Nephron (organoid): ENCODE measurements at regions not wholly inside any gene's neighbourhood (a gene's known extent, or its start where the extent isn't known, plus 50 kb on each side); places are given as distances from the start of the nearest gene placed in this dataset.

Source experiments
- H3K27ac Mint-ChIP-seq, 3 experiments: 2 replicates each; pipeline ENCODE4 v1.8.0; 2020; ENCODE audit warnings: mixed read lengths in 3 of 3, mild to moderate bottlenecking in 2 of 3, moderate library complexity in 1 of 3
- H3K27me3 Mint-ChIP-seq: 2 replicates; pipeline ENCODE4 v1.8.0; 2021; ENCODE audit warnings: low read depth, mild to moderate bottlenecking, moderate library complexity, mixed read lengths
- H3K36me3 Mint-ChIP-seq: 2 replicates; pipeline ENCODE4 v1.8.0; 2020; ENCODE audit warnings: low read depth, mixed read lengths
- H3K4me1 Mint-ChIP-seq: 2 replicates; pipeline ENCODE4 v1.8.0; 2020; ENCODE audit warnings: mixed read lengths
- H3K4me3 Mint-ChIP-seq, 3 experiments: 2 replicates each; pipeline ENCODE4 v1.8.0; 2020; ENCODE audit warnings: mild to moderate bottlenecking in 3 of 3, mixed read lengths in 3 of 3, moderate library complexity in 2 of 3
- H3K9me3 Mint-ChIP-seq: 2 replicates; pipeline ENCODE4 v1.8.0; 2020; ENCODE audit warnings: mixed read lengths
- TF ChIP-seq, protein P1 (sequence below), 3 experiments: fragments of 200-600 bp; sonication (generic); IDR thresholded peaks; one replicate each; pipeline ENCODE4 v1.5.0; 2021; ENCODE audit warnings: antibody characterized with exemption in 3 of 3; ENCODE audit not compliant: unreplicated experiment in 3 of 3

DNA sequence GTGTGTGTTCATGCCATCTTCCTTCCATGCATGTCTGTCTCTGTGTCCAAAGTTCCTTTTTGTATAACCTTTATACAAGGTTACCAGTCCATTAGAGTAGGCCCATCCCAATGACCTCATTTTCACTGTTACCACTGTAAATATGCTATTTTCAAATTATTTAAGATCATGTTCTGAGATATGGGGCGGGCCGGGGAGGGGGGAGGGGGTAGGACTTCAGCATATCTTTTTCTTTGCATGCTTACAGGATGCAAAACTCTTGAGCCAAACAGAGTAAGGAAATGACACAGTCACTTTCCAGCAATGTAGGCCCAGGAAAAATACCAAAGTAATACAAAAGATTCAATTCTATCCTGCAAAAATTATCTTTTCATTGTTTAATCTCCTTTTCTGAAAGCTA is 124.1 kb upstream of the HNRNPA3 start:
- H3K36me3 Mint-ChIP-seq: no peaks in the 10 kb centered on the region
- H3K27me3 Mint-ChIP-seq: peaks cover 5% of the 10 kb centered on the region
- TF ChIP-seq, protein P1, sequence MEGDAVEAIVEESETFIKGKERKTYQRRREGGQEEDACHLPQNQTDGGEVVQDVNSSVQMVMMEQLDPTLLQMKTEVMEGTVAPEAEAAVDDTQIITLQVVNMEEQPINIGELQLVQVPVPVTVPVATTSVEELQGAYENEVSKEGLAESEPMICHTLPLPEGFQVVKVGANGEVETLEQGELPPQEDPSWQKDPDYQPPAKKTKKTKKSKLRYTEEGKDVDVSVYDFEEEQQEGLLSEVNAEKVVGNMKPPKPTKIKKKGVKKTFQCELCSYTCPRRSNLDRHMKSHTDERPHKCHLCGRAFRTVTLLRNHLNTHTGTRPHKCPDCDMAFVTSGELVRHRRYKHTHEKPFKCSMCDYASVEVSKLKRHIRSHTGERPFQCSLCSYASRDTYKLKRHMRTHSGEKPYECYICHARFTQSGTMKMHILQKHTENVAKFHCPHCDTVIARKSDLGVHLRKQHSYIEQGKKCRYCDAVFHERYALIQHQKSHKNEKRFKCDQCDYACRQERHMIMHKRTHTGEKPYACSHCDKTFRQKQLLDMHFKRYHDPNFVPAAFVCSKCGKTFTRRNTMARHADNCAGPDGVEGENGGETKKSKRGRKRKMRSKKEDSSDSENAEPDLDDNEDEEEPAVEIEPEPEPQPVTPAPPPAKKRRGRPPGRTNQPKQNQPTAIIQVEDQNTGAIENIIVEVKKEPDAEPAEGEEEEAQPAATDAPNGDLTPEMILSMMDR (IDR thresholded peaks at IDR 0.05; ENCODE audit: unreplicated experiment in 3 of 3): no peak
- H3K4me1 Mint-ChIP-seq: peaks cover 11% of the 10 kb centered on the region
- H3K27ac Mint-ChIP-seq: no peak overlapping the region
- H3K9me3 Mint-ChIP-seq: peaks cover 3% of the 10 kb centered on the region
- no peak overlapping the region for H3K4me3 Mint-ChIP-seq

DNA sequence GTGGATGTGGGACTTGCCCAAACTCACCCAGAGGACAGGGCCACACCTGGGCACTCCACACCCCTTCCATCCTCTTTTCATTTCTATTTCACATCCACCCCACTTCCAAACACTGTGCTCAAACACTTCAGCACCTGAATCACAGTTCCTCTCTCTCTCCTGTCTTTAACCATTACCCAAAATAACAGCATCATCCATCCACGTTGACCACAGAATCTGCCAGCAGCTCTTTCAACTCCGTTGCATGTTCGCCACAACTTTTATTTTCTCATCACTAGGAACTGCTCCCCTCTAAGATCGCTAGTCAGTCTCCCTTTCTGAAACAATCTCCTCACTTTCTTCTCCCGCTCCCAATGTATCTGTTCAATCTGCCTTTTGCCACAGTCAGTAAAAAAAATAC is 121.6 kb upstream of the HNRNPA3 start:
- H3K27ac Mint-ChIP-seq: no peak overlapping the region
- H3K27me3 Mint-ChIP-seq: peaks cover 5% of the 10 kb centered on the region
- no peaks in the 10 kb centered on the region for H3K36me3 Mint-ChIP-seq
- no peaks in the 10 kb centered on the region for H3K4me1 Mint-ChIP-seq
- TF ChIP-seq, protein P1 (IDR thresholded peaks at IDR 0.05; ENCODE audit: unreplicated experiment in 3 of 3): no peak
- H3K9me3 Mint-ChIP-seq: peaks cover 3% of the 10 kb centered on the region
- H3K4me3 Mint-ChIP-seq: no peak overlapping the region

DNA sequence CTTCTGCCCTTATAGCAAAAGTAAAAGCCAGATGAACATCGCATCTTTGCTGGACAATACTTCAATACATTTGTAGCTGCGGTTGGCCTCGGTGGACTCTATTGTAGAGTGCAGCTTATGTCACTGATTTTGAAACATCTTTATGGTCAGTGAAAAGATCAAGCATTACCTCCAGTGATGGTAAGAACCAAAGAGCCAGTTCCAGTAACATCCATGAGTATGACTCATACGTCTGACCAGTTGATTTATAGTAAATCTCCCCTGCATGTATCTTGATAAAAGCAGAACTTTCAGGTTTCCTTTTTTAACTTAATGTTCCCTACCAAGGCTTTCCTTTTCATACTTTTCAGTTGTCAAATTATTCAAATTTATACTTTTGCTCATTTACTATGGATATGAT is 119.2 kb upstream of the HNRNPA3 start:
- no peak overlapping the region for H3K27ac Mint-ChIP-seq
- H3K9me3 Mint-ChIP-seq: peaks cover 3% of the 10 kb centered on the region
- peaks cover 5% of the 10 kb centered on the region for H3K27me3 Mint-ChIP-seq
- H3K4me1 Mint-ChIP-seq: no peaks in the 10 kb centered on the region
- H3K4me3 Mint-ChIP-seq: no peak overlapping the region
- TF ChIP-seq, protein P1 (IDR thresholded peaks at IDR 0.05; ENCODE audit: unreplicated experiment in 3 of 3): no peak
- no peaks in the 10 kb centered on the region for H3K36me3 Mint-ChIP-seq

DNA sequence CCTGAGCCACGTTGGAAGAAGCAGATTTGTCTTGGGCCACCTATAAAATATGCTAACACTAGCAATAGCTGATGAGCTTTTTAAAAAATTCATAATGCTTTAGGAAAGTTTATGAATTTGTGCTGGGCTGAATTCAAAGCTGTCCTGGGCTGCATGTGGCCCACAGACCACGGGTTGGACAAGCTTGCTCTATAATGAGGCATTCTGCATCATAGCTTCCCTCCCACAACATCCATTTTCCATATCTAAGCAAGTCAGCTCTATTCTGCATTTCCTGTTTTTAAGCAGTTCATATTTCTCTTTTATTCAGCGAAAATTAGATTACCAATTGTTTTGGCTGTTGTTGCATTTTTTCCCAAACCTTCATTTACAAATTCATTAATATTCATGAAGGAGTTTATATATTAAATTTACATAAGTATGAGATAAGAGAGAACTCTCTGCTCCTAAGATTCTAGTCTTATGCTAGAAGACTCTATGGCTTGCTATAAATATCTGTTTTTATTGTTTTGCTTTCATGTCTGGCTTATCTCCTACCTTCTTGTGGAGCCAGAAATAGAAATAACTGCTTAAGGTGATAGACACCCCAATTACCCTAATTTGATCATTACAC is 114.5 kb upstream of the HNRNPA3 start:
- Mint-ChIP-seq H3K36me3 (peaks cover 4% of the 10 kb centered on the region), H3K27ac (peak overlapping the region in 2 of 3 experiments; percentile 64 to 76), H3K4me3 (no peak overlapping the region), H3K9me3 (peaks cover 18% of the 10 kb centered on the region), H3K4me1 (no peaks in the 10 kb centered on the region), H3K27me3 (peaks cover 4% of the 10 kb centered on the region)
- TF ChIP-seq, protein P1 (IDR thresholded peaks at IDR 0.05; ENCODE audit: unreplicated experiment in 3 of 3): no peak

DNA sequence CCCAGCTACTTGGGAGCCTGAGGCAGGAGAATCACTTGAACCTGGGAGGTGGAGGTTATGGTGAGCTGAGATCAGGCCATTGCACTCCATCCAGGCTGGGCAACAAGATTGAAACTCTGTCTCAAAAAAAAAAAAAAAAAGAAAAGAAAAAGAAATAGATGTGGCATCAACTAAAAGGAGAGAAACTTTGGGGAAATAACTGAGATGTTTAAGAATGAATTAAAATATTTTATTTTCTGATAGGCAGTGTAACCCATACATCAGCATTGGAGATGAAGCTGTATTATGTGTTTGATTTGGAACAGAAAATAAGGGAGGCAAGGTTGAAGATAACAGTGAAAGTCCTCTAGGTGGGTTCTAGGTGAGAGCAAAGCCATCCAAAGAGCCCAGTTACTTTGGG is 110.7 kb upstream of the HNRNPA3 start:
- H3K9me3 Mint-ChIP-seq: peaks cover 22% of the 10 kb centered on the region
- peaks cover 4% of the 10 kb centered on the region for H3K27me3 Mint-ChIP-seq
- H3K27ac Mint-ChIP-seq: no peak overlapping the region
- H3K36me3 Mint-ChIP-seq: peaks cover 4% of the 10 kb centered on the region
- H3K4me3 Mint-ChIP-seq: no peak overlapping the region
- H3K4me1 Mint-ChIP-seq: no peaks in the 10 kb centered on the region
- TF ChIP-seq, protein P1 (IDR thresholded peaks at IDR 0.05; ENCODE audit: unreplicated experiment in 3 of 3): no peak

DNA sequence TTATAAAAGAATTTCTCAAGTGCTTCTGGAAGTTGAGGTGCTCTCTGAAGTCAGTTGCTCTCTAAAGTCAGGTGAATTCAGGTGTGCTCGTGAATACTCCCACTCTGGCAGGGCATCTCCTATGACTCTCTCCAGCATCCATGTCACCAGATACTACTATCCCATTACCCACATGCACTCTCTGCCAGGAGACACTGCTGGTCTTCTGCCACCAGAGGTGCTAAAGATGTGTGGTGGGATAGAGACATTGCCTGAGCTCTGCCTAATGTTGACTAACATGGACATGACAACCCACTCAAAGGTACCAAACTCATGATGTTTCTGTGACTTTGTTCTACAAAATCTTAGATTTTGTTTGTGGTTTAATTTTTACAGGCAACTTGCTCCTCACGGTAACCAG is 106.4 kb upstream of the HNRNPA3 start:
- TF ChIP-seq, protein P1 (IDR thresholded peaks at IDR 0.05; ENCODE audit: unreplicated experiment in 3 of 3): no peak
- peaks cover 18% of the 10 kb centered on the region for H3K9me3 Mint-ChIP-seq
- peaks cover 4% of the 10 kb centered on the region for H3K27me3 Mint-ChIP-seq
- H3K27ac Mint-ChIP-seq: no peak overlapping the region
- peaks cover 4% of the 10 kb centered on the region for H3K36me3 Mint-ChIP-seq
- H3K4me1 Mint-ChIP-seq: no peaks in the 10 kb centered on the region
- no peak overlapping the region for H3K4me3 Mint-ChIP-seq
